ENCODE measurements at regions not wholly inside any gene's neighbourhood (a gene's known extent, or its start where the extent isn't known, plus 50 kb on each side); places are given as distances from the start of the nearest gene placed in this dataset.
"Not testable (repeated sequence)": the region's sequence is repeated elsewhere in the genome, so short reads cannot be mapped to it uniquely, and the experiment has no call there.

GRCh38 chr21:23593582-23593981 is 2013.7 kb downstream of the MRPL39 start:
- DNase-seq (ENCODE audit: insufficient read length, low spot score) (no peak), FAIRE-seq (no peak)

GRCh38 chr21:23585419-23585818 is 2021.9 kb downstream of the MRPL39 start:
- FAIRE-seq (no peak), DNase-seq (ENCODE audit: insufficient read length, low spot score) (no peak)

GRCh38 chr21:23579573-23579972 is 2027.7 kb downstream of the MRPL39 start:
- FAIRE-seq (no peak), DNase-seq (ENCODE audit: insufficient read length, low spot score) (no peak)

- DNase-seq (ENCODE audit: insufficient read length, low spot score) (no peak), FAIRE-seq (no peak)
Observed at GRCh38 chr21:23578027-23578426, 2029.3 kb downstream of the MRPL39 start.

GRCh38 chr21:23574932-23575331 is 2032.3 kb downstream of the MRPL39 start:
- DNase-seq (ENCODE audit: insufficient read length, low spot score) (no peak), FAIRE-seq (no peak)

GRCh38 chr21:23548924-23549323 is 2058.4 kb downstream of the MRPL39 start:
- not testable (repeated sequence) for DNase-seq (ENCODE audit: insufficient read length, low spot score); FAIRE-seq

- FAIRE-seq (no peak), DNase-seq (ENCODE audit: insufficient read length, low spot score) (no peak)
Observed at GRCh38 chr21:23543333-23543732, 2063.9 kb downstream of the MRPL39 start.

GRCh38 chr21:23542097-23542496 is 2065.2 kb downstream of the MRPL39 start:
- no peak for FAIRE-seq
- DNase-seq (ENCODE audit: insufficient read length, low spot score) = peak; percentile 7

- FAIRE-seq = no peak
- DNase-seq (ENCODE audit: insufficient read length, low spot score) = no peak
Observed at GRCh38 chr21:23541571-23541970, 2065.7 kb downstream of the MRPL39 start.

GRCh38 chr21:23534850-23535249 is 2072.4 kb downstream of the MRPL39 start:
- FAIRE-seq = no peak
- DNase-seq (ENCODE audit: insufficient read length, low spot score) = no peak

GRCh38 chr21:23531444-23531843 is 2075.8 kb downstream of the MRPL39 start:
- DNase-seq (ENCODE audit: insufficient read length, low spot score) = no peak
- no peak for FAIRE-seq

GRCh38 chr21:23524685-23525084 is 2082.6 kb downstream of the MRPL39 start:
- DNase-seq (ENCODE audit: insufficient read length, low spot score) = no peak
- no peak for FAIRE-seq

GRCh38 chr21:23522751-23523150 is 2084.5 kb downstream of the MRPL39 start:
- no peak for FAIRE-seq
- no peak for DNase-seq (ENCODE audit: insufficient read length, low spot score)

- DNase-seq (ENCODE audit: insufficient read length, low spot score) (no peak), FAIRE-seq (no peak)
Observed at GRCh38 chr21:23507501-23507900, 2099.8 kb downstream of the MRPL39 start.

GRCh38 chr21:23496729-23497128 is 2110.6 kb downstream of the MRPL39 start:
- DNase-seq (ENCODE audit: insufficient read length, low spot score) = no peak

GRCh38 chr21:23488245-23488644 is 2119.0 kb downstream of the MRPL39 start:
- FAIRE-seq = no peak
- DNase-seq (ENCODE audit: insufficient read length, low spot score) = no peak

More at GRCh38 chr21:23496729-23497128, 2110.6 kb downstream of the MRPL39 start:
- FAIRE-seq = no peak

GRCh38 chr21:23480591-23481270 is 2126.6 kb downstream of the MRPL39 start:
- FAIRE-seq (no peak), DNase-seq (ENCODE audit: insufficient read length, low spot score) (no peak)

GRCh38 chr21:23478381-23478780 is 2128.9 kb downstream of the MRPL39 start:
- FAIRE-seq (no peak), DNase-seq (ENCODE audit: insufficient read length, low spot score) (no peak)

GRCh38 chr21:23475281-23476219 is 2131.7 kb downstream of the MRPL39 start:
- DNase-seq (ENCODE audit: insufficient read length, low spot score) (peak; percentile 4), FAIRE-seq (no peak)

- DNase-seq (ENCODE audit: insufficient read length, low spot score) (no peak), FAIRE-seq (no peak)
Observed at GRCh38 chr21:23471877-23472276, 2135.4 kb downstream of the MRPL39 start.

GRCh38 chr21:23463365-23463764 is 2143.9 kb downstream of the MRPL39 start:
- no peak for FAIRE-seq
- DNase-seq (ENCODE audit: insufficient read length, low spot score) = no peak

- DNase-seq (ENCODE audit: insufficient read length, low spot score) = no peak
- no peak for FAIRE-seq
Observed at GRCh38 chr21:23455676-23456075, 2151.6 kb downstream of the MRPL39 start.

Measured in HTR-8/SVneo (cell line).